ENCODE measurements at regions not wholly inside any gene's neighbourhood (a gene's known extent, or its start where the extent isn't known, plus 50 kb on each side); places are given as distances from the start of the nearest gene placed in this dataset.

DNA sequence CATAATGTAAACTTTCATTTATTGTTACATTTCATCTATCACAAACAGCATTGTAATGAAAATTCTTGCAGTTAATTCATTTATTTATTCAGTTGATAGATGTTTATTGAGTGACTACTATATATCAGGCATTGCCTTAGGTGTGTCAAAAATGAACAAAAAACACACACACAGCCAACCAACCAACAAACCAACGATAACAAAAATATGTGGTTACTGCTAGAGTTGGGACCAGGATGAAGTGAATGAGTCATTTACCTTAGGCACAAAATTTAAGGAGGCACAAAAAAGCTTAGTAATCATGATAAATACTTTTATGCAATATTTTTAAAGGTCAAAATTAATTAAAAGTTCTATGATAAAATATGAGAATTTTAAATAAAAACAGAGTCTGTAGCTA, 223.4 kb downstream of the CSNK1G3 start:
- TF ChIP-seq, protein P1, sequence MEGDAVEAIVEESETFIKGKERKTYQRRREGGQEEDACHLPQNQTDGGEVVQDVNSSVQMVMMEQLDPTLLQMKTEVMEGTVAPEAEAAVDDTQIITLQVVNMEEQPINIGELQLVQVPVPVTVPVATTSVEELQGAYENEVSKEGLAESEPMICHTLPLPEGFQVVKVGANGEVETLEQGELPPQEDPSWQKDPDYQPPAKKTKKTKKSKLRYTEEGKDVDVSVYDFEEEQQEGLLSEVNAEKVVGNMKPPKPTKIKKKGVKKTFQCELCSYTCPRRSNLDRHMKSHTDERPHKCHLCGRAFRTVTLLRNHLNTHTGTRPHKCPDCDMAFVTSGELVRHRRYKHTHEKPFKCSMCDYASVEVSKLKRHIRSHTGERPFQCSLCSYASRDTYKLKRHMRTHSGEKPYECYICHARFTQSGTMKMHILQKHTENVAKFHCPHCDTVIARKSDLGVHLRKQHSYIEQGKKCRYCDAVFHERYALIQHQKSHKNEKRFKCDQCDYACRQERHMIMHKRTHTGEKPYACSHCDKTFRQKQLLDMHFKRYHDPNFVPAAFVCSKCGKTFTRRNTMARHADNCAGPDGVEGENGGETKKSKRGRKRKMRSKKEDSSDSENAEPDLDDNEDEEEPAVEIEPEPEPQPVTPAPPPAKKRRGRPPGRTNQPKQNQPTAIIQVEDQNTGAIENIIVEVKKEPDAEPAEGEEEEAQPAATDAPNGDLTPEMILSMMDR (IDR thresholded peaks at IDR 0.05) = no peak
- no peak for TF ChIP-seq POLR2A (IDR thresholded peaks at IDR 0.05)
- TF ChIP-seq EP300 (IDR thresholded peaks at IDR 0.05) = no peak
- TF ChIP-seq POLR2AphosphoS5 (IDR thresholded peaks at IDR 0.05) = no peak

Data from stomach (tissue), 4 donors.